ENCODE measurements at regions not wholly inside any gene's neighbourhood (a gene's known extent, or its start where the extent isn't known, plus 50 kb on each side); places are given as distances from the start of the nearest gene placed in this dataset.

GRCh38 chr3:84717894-84718293 is 240.9 kb upstream of the CADM2 start:
- TF ChIP-seq CTCF (IDR thresholded peaks at IDR 0.05; ENCODE audit: low read depth, low read length) (no peak), EZH2phosphoT487 (IDR thresholded peaks at IDR 0.05; ENCODE audit: low read depth) (no peak)
